Transverse colon (tissue), 4 donors: ENCODE measurements at regions not wholly inside any gene's neighbourhood (a gene's known extent, or its start where the extent isn't known, plus 50 kb on each side); places are given as distances from the start of the nearest gene placed in this dataset.

Experiments used
- DNase-seq: peaks from one replicate; pipeline ENCODE4 v3.0.0-alpha.2; 2019
- H3K27ac ChIP-seq, 4 donors: fragments of 200-600 bp; sonication (generic); 2 replicates each; pipeline ENCODE4 v1.5.1; 2016 to 2018; ENCODE audit warnings: inconsistent platforms in 4 of 4
- H3K27me3 ChIP-seq: fragments of 200-600 bp; sonication (generic); 2 replicates; pipeline ENCODE4 v1.5.1; 2017; ENCODE audit warnings: inconsistent platforms
- H3K36me3 ChIP-seq, 4 donors: fragments of 200-600 bp; sonication (generic); 2 replicates each; pipeline ENCODE4 v1.5.1; 2017 to 2019; ENCODE audit warnings: inconsistent platforms in 4 of 4
- H3K4me1 ChIP-seq, 4 donors: fragments of 200-600 bp; sonication (generic); 2 replicates each; pipeline ENCODE4 v1.5.1; 2017 to 2020; ENCODE audit warnings: inconsistent platforms in 4 of 4
- H3K4me3 ChIP-seq, 4 donors: fragments of 200-600 bp; sonication (generic); 1 replicate in 1 of 4; 2 replicates in 3 of 4; pipeline versions ENCODE4 v1.5.1 to v1.6.1; 2017 to 2019; ENCODE audit warnings: inconsistent platforms in 4 of 4
- H3K9me3 ChIP-seq, 2 donors: fragments of 200-600 bp; sonication (generic); 2 replicates each; pipeline ENCODE4 v1.5.1; 2017 to 2019; ENCODE audit warnings: inconsistent platforms in 2 of 2
- CTCF ChIP-seq, 5 experiments: fragments of 200-600 bp in 3 of 5; fragments of 450-650 bp in 2 of 5; sonication (generic) in 3 of 5; IDR thresholded peaks; 1 replicate in 2 of 5; 2 replicates in 3 of 5; pipeline ENCODE4 v1.5.1; 2016 to 2017; ENCODE audit warnings: antibody characterized with exemption in 5 of 5, inconsistent platforms in 3 of 5, mild to moderate bottlenecking in 2 of 5, moderate library complexity in 1 of 5
- EP300 ChIP-seq: sonication (generic); formaldehyde crosslinking; IDR thresholded peaks from one replicate; pipeline ENCODE4 v1.6.1; 2017; ENCODE audit warnings: antibody characterized with exemption, low read depth
- POLR2A ChIP-seq: fragments of 450-650 bp; IDR thresholded peaks from one replicate; pipeline ENCODE4 v1.6.1; 2016; ENCODE audit warnings: antibody characterized with exemption, mild to moderate bottlenecking, moderate library complexity
- POLR2AphosphoS5 ChIP-seq, 3 donors: sonication (generic); formaldehyde crosslinking; IDR thresholded peaks; one replicate each; pipeline ENCODE4 v1.6.1; 2016; ENCODE audit warnings: antibody characterized with exemption in 3 of 3
- WGBS, 2 donors: methylation state at CpG; one replicate each; pipeline ENCODE4 v1.1.5; 2018; ENCODE audit warnings: low coverage in 1 of 2; 5-methylcytosine and 5-hydroxymethylcytosine counted together
- in situ Hi-C, 4 donors: fragments of 200-750 bp; cut with MboI; loops; one replicate each; pipeline versions ENCODE4 v1.15.0 to v1.15.1; 2017; ENCODE audit warnings: low sequenced_read_pairs in 3 of 4, low pct_ligation_motif_present in 1 of 4, low pct_unique_long_range_greater_than_20kb in 1 of 4
- intact Hi-C: fragments of 100-400 bp; cut with DNase I; formaldehyde crosslinking; loops from one replicate; pipeline ENCODE4 v1.15.1; 2023; ENCODE audit warnings: low total_unique reads

DNA sequence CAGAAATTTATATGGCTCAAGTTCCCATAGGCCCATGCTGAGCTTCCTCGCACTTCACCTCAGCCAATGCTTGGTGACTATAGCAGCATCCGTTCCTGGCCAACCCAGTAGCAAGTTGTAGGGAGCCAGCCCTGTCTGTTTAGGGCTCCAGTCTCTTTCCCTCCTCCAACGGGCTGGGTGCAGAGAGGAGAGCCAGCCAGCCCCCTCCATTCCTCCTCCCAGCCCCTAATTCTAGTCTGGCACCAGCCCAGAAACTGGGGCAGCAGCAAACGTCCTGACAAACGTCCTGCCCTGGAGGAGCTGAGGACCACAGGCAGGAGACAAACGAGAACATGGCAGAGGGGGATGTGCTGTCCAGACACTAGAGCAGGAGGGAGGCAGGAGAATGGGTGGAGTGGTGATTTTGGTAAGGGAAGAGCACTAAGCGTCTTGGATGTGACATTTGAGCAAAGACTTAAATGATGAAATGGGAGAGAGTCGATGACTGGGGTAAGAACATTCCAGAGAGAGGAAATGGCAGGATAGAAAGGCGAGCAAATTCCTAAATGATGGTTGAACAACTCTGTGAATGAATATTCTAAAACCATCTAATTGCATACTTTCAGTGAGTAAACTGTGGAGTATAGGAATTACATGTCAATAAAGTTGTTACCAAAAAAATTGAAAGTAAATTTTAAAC, 222.5 kb upstream of the DAPK1 start:
- 54 to 62% methylated on average over 6 to 9 of the region's 9 CpGs for WGBS, 2 donors
- Histone ChIP-seq H3K4me3 (no peak overlapping the region), H3K27ac (no peak overlapping the region), H3K4me1 (no peaks in the 10 kb centered on the region), H3K9me3 (no peaks in the 10 kb centered on the region), H3K36me3 (no peaks in the 10 kb centered on the region), H3K27me3 (no peaks in the 10 kb centered on the region)
- intact Hi-C loops (no loop called here), in situ Hi-C loops (no loop called here)
- DNase-seq = no peak
- no peak for TF ChIP-seq POLR2A
- TF ChIP-seq CTCF (IDR thresholded peaks at IDR 0.05) = no peak
- no peak for TF ChIP-seq EP300
- no peak for TF ChIP-seq POLR2AphosphoS5 (IDR thresholded peaks at IDR 0.05)

DNA sequence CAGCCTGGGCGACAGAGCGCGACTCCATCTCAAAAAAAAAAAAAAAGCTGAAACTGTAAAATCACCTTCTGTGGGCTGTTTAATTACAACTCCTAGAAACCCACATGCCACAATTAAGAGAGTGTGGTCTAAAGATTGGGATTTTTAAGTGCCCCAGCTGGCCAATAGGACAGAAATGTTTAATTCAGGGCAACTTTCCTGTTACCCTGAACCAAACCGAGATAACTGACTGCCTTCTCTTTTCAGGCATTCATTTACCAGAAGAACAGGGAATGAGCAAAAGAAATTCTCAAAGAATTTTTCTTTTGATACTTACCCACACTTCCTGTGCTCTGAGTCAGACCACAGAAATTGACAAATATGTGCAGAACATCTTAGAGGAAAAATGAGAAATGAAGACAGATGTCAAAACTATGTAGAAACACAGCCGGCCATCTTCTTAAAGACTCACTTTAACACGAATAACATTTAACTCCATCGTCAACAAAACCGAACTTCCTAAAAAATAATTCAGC, 221.3 kb upstream of the DAPK1 start:
- H3K27me3 ChIP-seq = no peaks in the 10 kb centered on the region
- H3K9me3 ChIP-seq = no peaks in the 10 kb centered on the region
- 85 to 94% methylated on average over 5 to 8 of the region's 8 CpGs for WGBS, 2 donors
- H3K4me3 ChIP-seq = no peak overlapping the region
- no peak for DNase-seq
- intact Hi-C loops (no loop called here), in situ Hi-C loops (no loop called here)
- TF ChIP-seq CTCF (IDR thresholded peaks at IDR 0.05) = no peak
- no peak overlapping the region for H3K27ac ChIP-seq
- no peaks in the 10 kb centered on the region for H3K4me1 ChIP-seq
- H3K36me3 ChIP-seq = no peaks in the 10 kb centered on the region

DNA sequence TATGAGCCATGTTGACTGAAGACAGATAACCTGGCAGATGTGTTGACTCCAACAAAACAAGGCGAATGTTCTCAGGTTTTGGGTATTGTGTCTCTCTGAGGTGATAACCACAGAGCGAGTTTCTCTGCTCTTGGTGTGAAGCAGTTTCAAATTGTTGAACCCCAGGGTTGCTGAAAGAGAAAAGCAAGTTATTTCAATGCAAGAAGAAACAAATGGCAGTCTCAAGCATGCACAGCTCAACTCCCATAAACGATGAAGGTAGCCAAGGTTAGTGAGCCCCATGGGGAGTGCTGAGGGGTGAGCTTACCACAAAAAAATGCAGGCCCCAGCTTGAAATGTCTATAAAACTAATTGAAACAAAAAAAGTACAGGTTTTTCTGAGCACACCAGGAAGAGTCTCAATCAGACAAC, 220.8 kb upstream of the DAPK1 start:
- Histone ChIP-seq H3K27me3 (no peaks in the 10 kb centered on the region), H3K4me1 (no peaks in the 10 kb centered on the region), H3K9me3 (no peaks in the 10 kb centered on the region), H3K27ac (no peak overlapping the region), H3K36me3 (no peaks in the 10 kb centered on the region), H3K4me3 (no peak overlapping the region)
- in situ Hi-C loops (no loop called here), intact Hi-C loops (no loop called here)
- no peak for TF ChIP-seq EP300
- no peak for TF ChIP-seq POLR2AphosphoS5 (IDR thresholded peaks at IDR 0.05)
- no peak for TF ChIP-seq POLR2A
- no peak for TF ChIP-seq CTCF (IDR thresholded peaks at IDR 0.05)
- WGBS, 2 donors = 54 to 70% methylated on average over 2 to 3 of the region's 3 CpGs
- no peak for DNase-seq

GRCh38 chr9:87277346-87277745, 220.3 kb upstream of the DAPK1 start:
- no peak for DNase-seq
- H3K4me1 ChIP-seq = no peaks in the 10 kb centered on the region
- H3K4me3 ChIP-seq = no peak overlapping the region
- 82 to 90% methylated on average over 2 to 3 of the region's 3 CpGs for WGBS, 2 donors
- no peaks in the 10 kb centered on the region for H3K27me3 ChIP-seq
- no peak for TF ChIP-seq EP300
- no peak for TF ChIP-seq POLR2AphosphoS5 (IDR thresholded peaks at IDR 0.05)
- TF ChIP-seq POLR2A = no peak
- intact Hi-C loops = no loop called here
- H3K27ac ChIP-seq = no peak overlapping the region
- in situ Hi-C loops = no loop called here
- no peaks in the 10 kb centered on the region for H3K36me3 ChIP-seq
- no peaks in the 10 kb centered on the region for H3K9me3 ChIP-seq
